Activated effector memory CD4-positive, alpha-beta T cell treated with Interleukin-2 at 50 U/mL for 16 hours (primary cell): ENCODE measurements at regions not wholly inside any gene's neighbourhood (a gene's known extent, or its start where the extent isn't known, plus 50 kb on each side); places are given as distances from the start of the nearest gene placed in this dataset.

Experiments used
- DNase-seq: peaks from one replicate; pipeline ENCODE4 v3.0.0-alpha.2; 2020

- no peak for DNase-seq
These were observed 272.1 kb upstream of the IL12B start for GRCh38 chr5:159602434-159602833.

GRCh38 chr5:159605585-159605984 is 275.3 kb upstream of the IL12B start:
- no peak for DNase-seq

GRCh38 chr5:159609359-159609758 is 279.1 kb upstream of the IL12B start:
- no peak for DNase-seq

- DNase-seq: no peak
These were observed 280.8 kb upstream of the IL12B start for GRCh38 chr5:159610966-159611579.

GRCh38 chr5:159616952-159617351 is 286.7 kb upstream of the IL12B start:
- DNase-seq: no peak

- DNase-seq: no peak
These were observed 289.5 kb upstream of the IL12B start for GRCh38 chr5:159619826-159620225.

GRCh38 chr5:159620853-159621540 is 290.7 kb upstream of the IL12B start:
- DNase-seq: no peak

GRCh38 chr5:159628703-159629102 is 287.6 kb upstream of the ADRA1B start:
- no peak for DNase-seq

- no peak for DNase-seq
These were observed 287.1 kb upstream of the ADRA1B start for GRCh38 chr5:159629158-159629557.

GRCh38 chr5:159630545-159630944 is 285.7 kb upstream of the ADRA1B start:
- no peak for DNase-seq

- DNase-seq: no peak
These were observed 285.3 kb upstream of the ADRA1B start for GRCh38 chr5:159631001-159631400.

GRCh38 chr5:159632866-159633265 is 283.4 kb upstream of the ADRA1B start:
- DNase-seq: no peak

GRCh38 chr5:159638481-159638880 is 277.8 kb upstream of the ADRA1B start:
- DNase-seq: no peak

- DNase-seq: no peak
These were observed 277.2 kb upstream of the ADRA1B start for GRCh38 chr5:159638954-159639559.

- DNase-seq: no peak
These were observed 276.7 kb upstream of the ADRA1B start for GRCh38 chr5:159639590-159639989.

- no peak for DNase-seq
These were observed 275.8 kb upstream of the ADRA1B start for GRCh38 chr5:159640446-159640845.

GRCh38 chr5:159640921-159641320 is 275.4 kb upstream of the ADRA1B start:
- DNase-seq: no peak

GRCh38 chr5:159641371-159642039 is 274.8 kb upstream of the ADRA1B start:
- DNase-seq: no peak

- DNase-seq: no peak
These were observed 273.9 kb upstream of the ADRA1B start for GRCh38 chr5:159642379-159642778.

- DNase-seq: no peak
These were observed 272.2 kb upstream of the ADRA1B start for GRCh38 chr5:159644053-159644452.

- no peak for DNase-seq
These were observed 271.0 kb upstream of the ADRA1B start for GRCh38 chr5:159645179-159645846.

GRCh38 chr5:159650803-159651202 is 265.5 kb upstream of the ADRA1B start:
- no peak for DNase-seq

- no peak for DNase-seq
These were observed 260.4 kb upstream of the ADRA1B start for GRCh38 chr5:159655757-159656409.
